Neuronal stem cell (in vitro differentiated cells): ENCODE measurements at regions not wholly inside any gene's neighbourhood (a gene's known extent, or its start where the extent isn't known, plus 50 kb on each side); places are given as distances from the start of the nearest gene placed in this dataset.

Source experiments
- DNase-seq: peaks from one replicate; pipeline ENCODE4 v3.0.0-alpha.2; 2013; ENCODE audit warnings: low spot score
- H2AFZ ChIP-seq: one replicate; pipeline ENCODE4 v1.6.1; 2013; ENCODE audit warnings: mild to moderate bottlenecking, low read length, inconsistent platforms
- H2AK5ac ChIP-seq: 2 replicates; pipeline ENCODE4 v1.6.1; 2013; ENCODE audit warnings: low read depth, mild to moderate bottlenecking, inconsistent platforms, low read length, moderate library complexity, mixed read lengths
- H2BK120ac ChIP-seq: 2 replicates; pipeline ENCODE4 v1.6.1; 2013; ENCODE audit warnings: low read depth, mild to moderate bottlenecking, inconsistent platforms, low read length, moderate library complexity, mixed read lengths
- H2BK12ac ChIP-seq: one replicate; pipeline ENCODE4 v1.6.1; 2013; ENCODE audit warnings: low read length, inconsistent platforms
- H2BK15ac ChIP-seq: 2 replicates; pipeline ENCODE4 v1.6.1; 2013; ENCODE audit warnings: mild to moderate bottlenecking, low read length, inconsistent platforms, mixed read lengths
- H2BK5ac ChIP-seq: one replicate; pipeline ENCODE4 v1.6.1; 2013; ENCODE audit warnings: inconsistent platforms, mild to moderate bottlenecking, low read length, moderate library complexity
- H3K14ac ChIP-seq: one replicate; pipeline ENCODE4 v1.6.1; 2013; ENCODE audit warnings: low read length, inconsistent platforms
- H3K18ac ChIP-seq: 2 replicates; pipeline ENCODE4 v1.6.1; 2013; ENCODE audit warnings: low read length, inconsistent platforms
- H3K23ac ChIP-seq: 2 replicates; pipeline ENCODE4 v1.6.1; 2013; ENCODE audit warnings: low read depth, mild to moderate bottlenecking, mixed read lengths, low read length, inconsistent platforms; ENCODE audit not compliant: poor library complexity
- H3K27ac ChIP-seq: replicated peaks from 3 replicates; pipeline ENCODE4 v1.5.1; 2013; ENCODE audit warnings: low read length, inconsistent platforms
- H3K27me3 ChIP-seq, 3 experiments: 2 replicates each; pipeline ENCODE4 v1.6.1; 2013; ENCODE audit warnings: low read length in 3 of 3, mild to moderate bottlenecking in 2 of 3, inconsistent platforms in 1 of 3, low read depth in 1 of 3, mixed read lengths in 1 of 3, moderate library complexity in 1 of 3; ENCODE audit not compliant: control insufficient read depth in 3 of 3, insufficient read depth in 3 of 3
- H3K36me3 ChIP-seq, 2 donors: replicated peaks in 1 of 2; 2 replicates each; pipeline ENCODE4 v1.6.1; 2013; ENCODE audit warnings: low read length in 2 of 2; ENCODE audit not compliant: control insufficient read depth in 2 of 2, insufficient read depth in 2 of 2
- H3K4ac ChIP-seq: 2 replicates; pipeline ENCODE4 v1.6.1; 2013; ENCODE audit warnings: inconsistent platforms, mild to moderate bottlenecking, low read length, moderate library complexity
- H3K4me1 ChIP-seq, 2 donors: 1 replicate in 1 of 2; 2 replicates in 1 of 2; pipeline ENCODE4 v1.6.1; 2013; ENCODE audit warnings: low read length in 2 of 2, low read depth in 1 of 2; ENCODE audit not compliant: control insufficient read depth in 2 of 2, insufficient read depth in 1 of 2
- H3K4me2 ChIP-seq: one replicate; pipeline ENCODE4 v1.6.1; 2013; ENCODE audit warnings: mild to moderate bottlenecking, low read length, inconsistent platforms; ENCODE audit not compliant: insufficient read depth, poor library complexity, severe bottlenecking
- H3K4me3 ChIP-seq, 2 donors: 2 replicates each; pipeline ENCODE4 v1.5.1; 2013; ENCODE audit warnings: low read length in 2 of 2, mild to moderate bottlenecking in 2 of 2, inconsistent platforms in 1 of 2, moderate library complexity in 1 of 2
- H3K79me1 ChIP-seq: one replicate; pipeline ENCODE4 v1.6.1; 2013; ENCODE audit warnings: low read depth, mild to moderate bottlenecking, inconsistent platforms, low read length, moderate library complexity
- H3K9ac ChIP-seq: one replicate; pipeline ENCODE4 v1.6.1; 2013; ENCODE audit warnings: mild to moderate bottlenecking, low read depth, low read length, inconsistent platforms; ENCODE audit not compliant: poor library complexity
- H3K9me3 ChIP-seq, 2 donors: replicated peaks in 1 of 2; 2 replicates each; pipeline versions ENCODE3 to v1.6.1; 2013; ENCODE audit warnings: low read length in 2 of 2, mild to moderate bottlenecking in 2 of 2, inconsistent platforms in 1 of 2, low read depth in 1 of 2, mixed read lengths in 1 of 2, moderate library complexity in 1 of 2; ENCODE audit not compliant: control insufficient read depth in 2 of 2, insufficient read depth in 1 of 2
- H4K8ac ChIP-seq: one replicate; pipeline ENCODE4 v1.6.1; 2013; ENCODE audit warnings: low read depth, mild to moderate bottlenecking, inconsistent platforms, low read length, moderate library complexity
- H4K91ac ChIP-seq: one replicate; pipeline ENCODE4 v1.6.1; 2013; ENCODE audit warnings: low read length, low read depth, mild to moderate bottlenecking, inconsistent platforms; ENCODE audit not compliant: poor library complexity
- whole genome bisulfite sequencing, 2 donors: extraction: QIAGEN DNeasy Blood & Tissue Kit; methylation state at CpG; one replicate each; pipeline ENCODE4 v1.1.7; 2013; ENCODE audit warnings: missing lambda C conversion rate in 2 of 2, mixed read lengths in 1 of 2; ENCODE audit not compliant: insufficient read length in 2 of 2, insufficient replicate concordance in 1 of 2; ENCODE audit errors: extremely low coverage in 2 of 2; 5-methylcytosine and 5-hydroxymethylcytosine counted together

DNA sequence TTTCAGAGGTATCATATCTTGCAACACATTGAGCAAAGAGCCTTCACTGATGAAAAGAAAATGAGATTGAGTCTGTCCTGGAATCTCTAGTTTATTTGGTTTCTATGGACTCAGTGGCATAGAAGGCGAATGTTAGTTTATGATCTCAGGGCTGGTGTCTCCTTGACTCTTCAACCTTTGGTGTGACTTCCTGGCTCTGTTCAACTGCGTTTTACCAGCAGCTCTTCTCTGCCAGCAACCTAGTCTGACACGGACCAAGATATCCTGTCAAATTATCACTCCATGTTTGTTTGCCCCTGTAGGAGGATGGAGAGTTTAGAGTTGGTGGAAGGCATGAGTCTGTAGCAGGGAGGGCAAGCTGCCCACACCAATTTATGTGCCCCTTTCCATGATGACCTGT lies 82.9 kb upstream of the TBC1D5 start:
- Histone ChIP-seq H2BK12ac (no peak overlapping the region), H3K4me3 (peak overlapping the region in 1 of 2 donors; percentile 45), H4K91ac (no peak overlapping the region), H3K36me3 (no peaks in the 10 kb centered on the region), H3K9ac (no peak overlapping the region), H3K27ac (no peak overlapping the region), H2AFZ (no peak overlapping the region), H4K8ac (no peak overlapping the region), H3K14ac (no peak overlapping the region), H3K18ac (no peak overlapping the region), H3K27me3 (no peaks in the 10 kb centered on the region), H3K23ac (no peak overlapping the region), H3K79me1 (no peaks in the 10 kb centered on the region), H3K4me1 (peaks cover 0 to 3% of the 10 kb centered on the region in 2 donors), H3K4ac (no peak overlapping the region), H2AK5ac (no peak overlapping the region), H3K4me2 (no peak overlapping the region), H2BK120ac (no peak overlapping the region), H2BK5ac (no peak overlapping the region), H3K9me3 (no peaks in the 10 kb centered on the region), H2BK15ac (no peak overlapping the region)
- WGBS, 2 donors, result no CpG with 5 or more reads among the region's 3 CpGs
- DNase-seq, result no peak

DNA sequence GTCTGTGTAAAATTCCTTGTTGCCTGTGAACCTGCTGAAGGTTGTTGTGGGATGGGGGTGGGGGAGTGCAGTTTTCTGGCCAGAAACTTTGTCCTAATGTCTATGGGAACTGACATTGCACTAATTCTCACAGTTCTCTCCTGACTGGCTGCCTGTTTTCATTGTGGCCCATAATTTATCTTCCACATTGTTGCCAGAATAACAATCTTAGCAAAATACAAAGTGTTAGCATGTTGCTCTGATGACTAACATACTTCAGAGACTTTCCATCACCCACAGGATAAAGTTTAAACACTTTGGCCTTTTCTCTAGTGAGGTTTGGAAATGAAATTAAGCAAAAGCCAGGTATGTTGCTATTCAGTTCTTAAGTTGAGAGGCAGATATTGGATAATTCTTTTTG lies 81.4 kb upstream of the TBC1D5 start:
- H4K8ac ChIP-seq, result no peak overlapping the region
- no peaks in the 10 kb centered on the region for H3K27me3 ChIP-seq
- H3K4me2 ChIP-seq, result no peak overlapping the region
- H2BK5ac ChIP-seq, result no peak overlapping the region
- no peak for DNase-seq
- peaks cover 0 to 3% of the 10 kb centered on the region in 2 donors for H3K4me1 ChIP-seq
- no peak overlapping the region for H3K4me3 ChIP-seq
- H3K14ac ChIP-seq, result no peak overlapping the region
- H3K9ac ChIP-seq, result no peak overlapping the region
- H3K23ac ChIP-seq, result no peak overlapping the region
- no peak overlapping the region for H3K4ac ChIP-seq
- no peak overlapping the region for H4K91ac ChIP-seq
- no peaks in the 10 kb centered on the region for H3K9me3 ChIP-seq
- H3K79me1 ChIP-seq, result no peaks in the 10 kb centered on the region
- H3K18ac ChIP-seq, result no peak overlapping the region
- no peak overlapping the region for H2BK120ac ChIP-seq
- no peak overlapping the region for H2AFZ ChIP-seq
- H2BK12ac ChIP-seq, result no peak overlapping the region
- H2AK5ac ChIP-seq, result no peak overlapping the region
- no peak overlapping the region for H2BK15ac ChIP-seq
- H3K27ac ChIP-seq, result no peak overlapping the region
- H3K36me3 ChIP-seq, result no peaks in the 10 kb centered on the region

- no peak overlapping the region for H2BK120ac ChIP-seq
- H3K4ac ChIP-seq, result no peak overlapping the region
- no peaks in the 10 kb centered on the region for H3K27me3 ChIP-seq
- DNase-seq, result no peak
- H3K79me1 ChIP-seq, result no peaks in the 10 kb centered on the region
- no peak overlapping the region for H2BK15ac ChIP-seq
- no peak overlapping the region for H3K4me2 ChIP-seq
- H3K9ac ChIP-seq, result no peak overlapping the region
- no peak overlapping the region for H4K91ac ChIP-seq
- H3K36me3 ChIP-seq, result no peaks in the 10 kb centered on the region
- no peak overlapping the region for H3K23ac ChIP-seq
- H4K8ac ChIP-seq, result no peak overlapping the region
- no CpG with 5 or more reads among the region's 4 CpGs for WGBS, 2 donors
- no peak overlapping the region for H2AK5ac ChIP-seq
- no peak overlapping the region for H2BK12ac ChIP-seq
- H3K9me3 ChIP-seq, result peaks cover 0 to 2% of the 10 kb centered on the region in 2 donors
- no peak overlapping the region for H3K27ac ChIP-seq
- no peak overlapping the region for H3K4me3 ChIP-seq
- H3K14ac ChIP-seq, result no peak overlapping the region
- peaks cover 0 to 3% of the 10 kb centered on the region in 2 donors for H3K4me1 ChIP-seq
- no peak overlapping the region for H2AFZ ChIP-seq
- H2BK5ac ChIP-seq, result no peak overlapping the region
- H3K18ac ChIP-seq, result no peak overlapping the region
These were observed 80.6 kb upstream of the TBC1D5 start for GRCh38 chr3:17823036-17823435.

GRCh38 chr3:17820704-17821103 lies 78.3 kb upstream of the TBC1D5 start:
- Histone ChIP-seq H2BK12ac (no peak overlapping the region), H4K91ac (no peak overlapping the region), H2AK5ac (no peak overlapping the region), H4K8ac (no peak overlapping the region), H3K18ac (no peak overlapping the region), H3K14ac (no peak overlapping the region), H3K36me3 (no peaks in the 10 kb centered on the region), H3K4me1 (peaks cover 0 to 3% of the 10 kb centered on the region in 2 donors), H3K4me2 (no peak overlapping the region), H3K27me3 (no peaks in the 10 kb centered on the region), H2BK15ac (no peak overlapping the region), H2BK120ac (no peak overlapping the region), H3K27ac (no peak overlapping the region), H3K4me3 (no peak overlapping the region), H2BK5ac (no peak overlapping the region), H3K23ac (no peak overlapping the region), H3K9ac (no peak overlapping the region), H2AFZ (peak overlapping the region; percentile 62), H3K9me3 (peaks cover 0 to 2% of the 10 kb centered on the region in 2 donors), H3K4ac (no peak overlapping the region), H3K79me1 (no peaks in the 10 kb centered on the region)
- no CpG with 5 or more reads among the region's 2 CpGs for WGBS, 2 donors
- no peak for DNase-seq
